Endothelial cell of umbilical vein (primary cell): ENCODE measurements at regions not wholly inside any gene's neighbourhood (a gene's known extent, or its start where the extent isn't known, plus 50 kb on each side); places are given as distances from the start of the nearest gene placed in this dataset.
A peak's percentile ranks its signal among the peaks of the same experiment; 100 is the strongest.

Source experiments
- BruUV-seq: library from RNA; stranded (reverse); fragments of 400-500 nt; replicated peaks from 2 replicates; lab custom pipeline; 2021; lab: Mats Ljungman, UMichigan
- CTCF ChIA-PET: fragments of 300-600, 350-600 bp; sonication (Branson Sonifier 250); formaldehyde crosslinking; loops from one replicate; lab custom pipeline; 2021; ENCODE audit warnings: antibody characterized with exemption, inconsistent platforms; lab: Charles Lee
- POLR2A ChIA-PET: fragments of 300-600, 350-600 bp; sonication (Branson Sonifier 250); formaldehyde crosslinking; loops from one replicate; lab custom pipeline; 2021; ENCODE audit warnings: antibody characterized with exemption, inconsistent platforms; lab: Charles Lee
- DNase-seq: peaks from one replicate; pipeline ENCODE4 v3.0.0-alpha.2; 2011; ENCODE audit warnings: low read depth, low spot score
- FAIRE-seq: peaks from 2 replicates; lab custom pipeline; 2011; peaks lifted over from hg19 to GRCh38; lab: Jason Lieb, UNC
- H2AFZ ChIP-seq: 2 replicates; pipeline ENCODE4 v1.6.0; 2012; ENCODE audit warnings: low read depth, low read length, control low read depth, inconsistent platforms
- H3K27ac ChIP-seq: 2 replicates; pipeline ENCODE4 v1.5.1; 2011; ENCODE audit warnings: low read depth, mild to moderate bottlenecking, control low read depth, low read length, moderate library complexity; ENCODE audit not compliant: insufficient read depth
- H3K27me3 ChIP-seq, 2 experiments: 2 replicates each; pipeline versions ENCODE4 v1.6.0 to v1.6.1; 2011; ENCODE audit warnings: low read length in 2 of 2, mixed read lengths in 1 of 2; ENCODE audit not compliant: control insufficient read depth in 2 of 2, insufficient read depth in 2 of 2
- H3K36me3 ChIP-seq, 2 experiments: 2 replicates in 1 of 2; 3 replicates in 1 of 2; pipeline ENCODE4 v1.5.1; 2011; ENCODE audit warnings: low read length in 2 of 2, mild to moderate bottlenecking in 1 of 2, moderate library complexity in 1 of 2; ENCODE audit not compliant: control insufficient read depth in 2 of 2, insufficient read depth in 2 of 2; ENCODE audit errors: extremely low read depth in 1 of 2
- H3K4me1 ChIP-seq: 3 replicates; pipeline ENCODE4 v1.5.1; 2011; ENCODE audit warnings: mild to moderate bottlenecking, low read length; ENCODE audit not compliant: control insufficient read depth, insufficient read depth; ENCODE audit errors: extremely low read depth
- H3K4me2 ChIP-seq: 2 replicates; pipeline ENCODE4 v1.6.1; 2011; ENCODE audit warnings: low read length, control low read depth, mixed read lengths; ENCODE audit not compliant: insufficient read depth
- H3K4me3 ChIP-seq, 3 experiments: fragments of 200-600 bp in 1 of 3; sonication (generic), shearing (Covaris generic) in 1 of 3; replicated peaks in 1 of 3; 2 replicates each; pipeline ENCODE4 v1.5.1; 2011 to 2016; ENCODE audit warnings: control low read depth in 3 of 3, low read length in 3 of 3, mild to moderate bottlenecking in 2 of 3, inconsistent platforms in 1 of 3, low read depth in 1 of 3, moderate library complexity in 1 of 3; ENCODE audit not compliant: insufficient read depth in 1 of 3
- H3K79me2 ChIP-seq: 2 replicates; pipeline ENCODE4 v1.6.0; 2012; ENCODE audit warnings: low read length, inconsistent platforms; ENCODE audit not compliant: control insufficient read depth, insufficient read depth
- H3K9ac ChIP-seq: replicated peaks from 2 replicates; pipeline ENCODE3; 2011; ENCODE audit warnings: low read length, control low read depth; ENCODE audit not compliant: insufficient read depth; ENCODE audit errors: extremely low read depth
- H3K9me1 ChIP-seq: replicated peaks from 3 replicates; pipeline ENCODE4 v1.6.0; 2011; ENCODE audit warnings: mild to moderate bottlenecking, low read length; ENCODE audit not compliant: control insufficient read depth, insufficient read depth; ENCODE audit errors: extremely low read depth
- H3K9me3 ChIP-seq: replicated peaks from 2 replicates; pipeline ENCODE4 v1.5.1; 2012; ENCODE audit warnings: low read length, inconsistent platforms; ENCODE audit not compliant: control insufficient read depth, insufficient read depth
- H4K20me1 ChIP-seq: replicated peaks from 2 replicates; pipeline ENCODE3; 2011; ENCODE audit warnings: mild to moderate bottlenecking, low read length; ENCODE audit not compliant: control insufficient read depth, insufficient read depth; ENCODE audit errors: extremely low read depth
- EZH2 ChIP-seq: IDR thresholded peaks from 2 replicates; pipeline ENCODE4 v1.6.1; 2012; ENCODE audit warnings: borderline replicate concordance, low read depth, mild to moderate bottlenecking, moderate library complexity, low read length, inconsistent platforms; ENCODE audit not compliant: severe bottlenecking
- FOS ChIP-seq: IDR thresholded peaks from 2 replicates; pipeline ENCODE4 v1.6.1; 2011; ENCODE audit warnings: mild to moderate bottlenecking, low read length, moderate library complexity, borderline replicate concordance; ENCODE audit not compliant: insufficient read depth
- GATA2 ChIP-seq: IDR thresholded peaks from 2 replicates; pipeline ENCODE4 v1.7.0; 2011; ENCODE audit warnings: low read depth, mild to moderate bottlenecking, moderate library complexity, mixed read lengths, low read length; ENCODE audit not compliant: insufficient read length, insufficient read depth
- JUN ChIP-seq: IDR thresholded peaks from 2 replicates; pipeline ENCODE4 v1.6.1; 2011; ENCODE audit warnings: borderline replicate concordance, low read depth; ENCODE audit not compliant: insufficient read length, insufficient read depth
- MYC ChIP-seq: IDR thresholded peaks from one replicate; pipeline ENCODE4 v1.6.1; 2011; ENCODE audit warnings: mild to moderate bottlenecking, low read depth, low read length
- POLR2A ChIP-seq: IDR thresholded peaks from 2 replicates; pipeline ENCODE4 v1.6.1; 2012; ENCODE audit warnings: low read depth, mild to moderate bottlenecking, control low read depth, low read length
- POLR2AphosphoS5 ChIP-seq: IDR thresholded peaks from 2 replicates; pipeline ENCODE4 v1.6.1; 2012; ENCODE audit warnings: low read depth, mild to moderate bottlenecking, control low read depth, low read length, moderate library complexity; ENCODE audit not compliant: insufficient read depth
- dilution Hi-C: fragments of 300-500 bp; cut with MboI; formaldehyde crosslinking; loops from one replicate; pipeline ENCODE4 v1.15.0; 2019; ENCODE audit warnings: low sequenced_read_pairs; ENCODE audit not compliant: extremely low pct_ligation_motif_present
- intact Hi-C: fragments of 100-400 bp; cut with micrococcal nuclease; formaldehyde crosslinking; loops from one replicate; pipeline ENCODE4 v1.10.0; 2022
- TF ChIP-seq, protein P1 (sequence below): IDR thresholded peaks from 2 replicates; pipeline ENCODE4 v1.6.1; 2011; ENCODE audit not compliant: insufficient read depth, insufficient read length
- TF ChIP-seq, protein P2 (sequence below), 2 donors: IDR thresholded peaks; 1 replicate in 1 of 2; 2 replicates in 1 of 2; pipeline ENCODE4 v1.5.1; 2011; ENCODE audit warnings: low read length in 2 of 2, mild to moderate bottlenecking in 2 of 2, moderate library complexity in 2 of 2, control low read depth in 1 of 2, inconsistent platforms in 1 of 2, low read depth in 1 of 2; ENCODE audit not compliant: insufficient read depth in 1 of 2; ENCODE audit errors: extremely low read depth in 1 of 2

DNA sequence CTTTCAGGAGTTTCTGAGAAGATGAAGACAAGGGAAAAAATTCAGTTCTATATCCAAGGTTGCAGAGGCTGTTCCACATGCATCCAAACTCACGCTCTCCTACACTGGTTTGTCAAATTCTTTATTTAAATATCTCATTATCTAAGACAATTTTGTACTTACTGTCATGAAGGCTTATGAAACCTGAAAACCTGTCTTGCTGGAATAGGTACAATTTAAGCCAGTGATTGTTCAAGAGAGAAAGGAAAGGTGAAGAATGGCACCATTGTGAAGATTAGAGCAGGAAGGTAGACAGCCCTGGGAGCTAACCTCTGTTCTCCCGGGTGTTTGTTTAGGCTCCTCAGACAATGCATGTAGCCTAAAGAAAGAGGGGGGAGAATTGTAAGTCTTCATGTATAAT lies 315.1 kb upstream of the PRKD1 start:
- Histone ChIP-seq H3K4me1 (no peaks in the 10 kb centered on the region), H3K9me1 (no peaks in the 10 kb centered on the region), H3K79me2 (no peaks in the 10 kb centered on the region), H3K27ac (no peak overlapping the region), H3K27me3 (no peaks in the 10 kb centered on the region), H3K36me3 (no peaks in the 10 kb centered on the region), H4K20me1 (no peaks in the 10 kb centered on the region), H3K4me2 (no peak overlapping the region), H3K9ac (no peak overlapping the region), H3K4me3 (no peak overlapping the region), H3K9me3 (no peaks in the 10 kb centered on the region), H2AFZ (no peak overlapping the region)
- no peak for FAIRE-seq
- no TSS peak for BruUV-seq
- dilution Hi-C loops (no loop called here), intact Hi-C loops (no loop called here)
- peak; percentile 1 for DNase-seq
- ChIA-PET POLR2A (no interaction called here), CTCF (interaction anchor here (1.0 to 1.5 kb wide), 3 partner anchors 19 to 28 kb away, joined by 3 to 7 read pairs (median 3); no protein-coding TSS in a partner anchor)
- TF ChIP-seq, protein P1, sequence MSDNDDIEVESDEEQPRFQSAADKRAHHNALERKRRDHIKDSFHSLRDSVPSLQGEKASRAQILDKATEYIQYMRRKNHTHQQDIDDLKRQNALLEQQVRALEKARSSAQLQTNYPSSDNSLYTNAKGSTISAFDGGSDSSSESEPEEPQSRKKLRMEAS: no peak
- no peak for TF ChIP-seq POLR2AphosphoS5
- no peak for TF ChIP-seq MYC
- TF ChIP-seq POLR2A: no peak
- no peak for TF ChIP-seq GATA2
- no peak for TF ChIP-seq EZH2
- no peak for TF ChIP-seq JUN
- TF ChIP-seq, protein P2, sequence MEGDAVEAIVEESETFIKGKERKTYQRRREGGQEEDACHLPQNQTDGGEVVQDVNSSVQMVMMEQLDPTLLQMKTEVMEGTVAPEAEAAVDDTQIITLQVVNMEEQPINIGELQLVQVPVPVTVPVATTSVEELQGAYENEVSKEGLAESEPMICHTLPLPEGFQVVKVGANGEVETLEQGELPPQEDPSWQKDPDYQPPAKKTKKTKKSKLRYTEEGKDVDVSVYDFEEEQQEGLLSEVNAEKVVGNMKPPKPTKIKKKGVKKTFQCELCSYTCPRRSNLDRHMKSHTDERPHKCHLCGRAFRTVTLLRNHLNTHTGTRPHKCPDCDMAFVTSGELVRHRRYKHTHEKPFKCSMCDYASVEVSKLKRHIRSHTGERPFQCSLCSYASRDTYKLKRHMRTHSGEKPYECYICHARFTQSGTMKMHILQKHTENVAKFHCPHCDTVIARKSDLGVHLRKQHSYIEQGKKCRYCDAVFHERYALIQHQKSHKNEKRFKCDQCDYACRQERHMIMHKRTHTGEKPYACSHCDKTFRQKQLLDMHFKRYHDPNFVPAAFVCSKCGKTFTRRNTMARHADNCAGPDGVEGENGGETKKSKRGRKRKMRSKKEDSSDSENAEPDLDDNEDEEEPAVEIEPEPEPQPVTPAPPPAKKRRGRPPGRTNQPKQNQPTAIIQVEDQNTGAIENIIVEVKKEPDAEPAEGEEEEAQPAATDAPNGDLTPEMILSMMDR (IDR thresholded peaks at IDR 0.05; ENCODE audit: extremely low read depth in 1 of 2, insufficient read depth in 1 of 2, low read depth in 1 of 2, low read length in 2 of 2): no peak
- TF ChIP-seq FOS: no peak
